KMS-11 (cell line): ENCODE measurements at regions not wholly inside any gene's neighbourhood (a gene's known extent, or its start where the extent isn't known, plus 50 kb on each side); places are given as distances from the start of the nearest gene placed in this dataset.
"Not testable (repeated sequence)": the region's sequence is repeated elsewhere in the genome, so short reads cannot be mapped to it uniquely, and the experiment has no call there.

Source experiments
- H2AFZ ChIP-seq: fragments of 200-600 bp; sonication (generic); 2 replicates; pipeline ENCODE4 v1.6.1; 2016; ENCODE audit warnings: antibody characterized with exemption, mixed run types, low read depth
- H3K27ac ChIP-seq: fragments of 200-600 bp; sonication (generic); 2 replicates; pipeline ENCODE4 v1.6.1; 2016; ENCODE audit warnings: mild to moderate bottlenecking, mixed run types
- H3K27me3 ChIP-seq: fragments of 200-600 bp; sonication (generic); 2 replicates; pipeline ENCODE4 v1.6.1; 2017; ENCODE audit warnings: mild to moderate bottlenecking, low read depth, mixed run types, moderate library complexity; ENCODE audit not compliant: insufficient read depth
- H3K36me3 ChIP-seq: fragments of 200-600 bp; sonication (generic); 2 replicates; pipeline ENCODE4 v1.6.1; 2017; ENCODE audit warnings: mild to moderate bottlenecking, mixed run types; ENCODE audit not compliant: insufficient read depth
- H3K4me1 ChIP-seq: fragments of 200-600 bp; sonication (generic); 2 replicates; pipeline ENCODE4 v1.6.1; 2016; ENCODE audit warnings: mild to moderate bottlenecking, low read depth, mixed run types; ENCODE audit not compliant: poor library complexity, severe bottlenecking
- H3K4me2 ChIP-seq: fragments of 200-600 bp; sonication (generic); 2 replicates; pipeline ENCODE4 v1.7.0; 2016; ENCODE audit warnings: mild to moderate bottlenecking, mixed run types
- H3K4me3 ChIP-seq: fragments of 200-600 bp; sonication (generic); IDR thresholded peaks from 2 replicates; pipeline ENCODE4 v1.6.1; 2017; ENCODE audit warnings: low read depth, low read length, mixed read lengths; ENCODE audit not compliant: insufficient read depth
- H3K79me2 ChIP-seq: fragments of 200-600 bp; sonication (generic); 2 replicates; pipeline ENCODE4 v1.6.1; 2016; ENCODE audit warnings: low read depth, mixed run types; ENCODE audit not compliant: insufficient read depth
- H3K9ac ChIP-seq: fragments of 200-600 bp; sonication (generic); 2 replicates; pipeline ENCODE4 v1.6.1; 2016; ENCODE audit warnings: mild to moderate bottlenecking, mixed run types
- H4K20me1 ChIP-seq: fragments of 200-600 bp; sonication (generic); 2 replicates; pipeline ENCODE4 v1.6.1; 2016; ENCODE audit warnings: mild to moderate bottlenecking, mixed run types; ENCODE audit not compliant: insufficient read depth

DNA sequence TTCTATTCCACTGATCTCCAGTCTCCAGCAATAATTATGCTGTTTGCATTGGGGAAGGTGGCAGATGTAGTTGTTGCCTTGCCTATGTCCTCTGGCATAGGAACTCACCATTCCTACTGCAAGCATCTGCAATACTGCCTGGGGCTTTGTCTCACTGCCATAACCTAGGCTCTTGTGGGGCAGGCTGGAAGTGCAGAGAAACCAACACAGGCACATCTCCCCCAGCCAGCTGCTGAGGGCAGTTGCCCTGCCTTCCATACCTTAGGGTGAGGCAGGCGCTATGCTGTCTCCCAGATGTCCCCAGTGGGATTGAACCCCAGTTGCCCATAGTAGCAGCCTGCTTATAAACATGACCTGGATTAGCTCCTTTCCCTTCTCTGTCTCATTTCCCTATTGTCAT lies 128.1 kb downstream of the NPIPA7 start:
- H3K36me3 ChIP-seq, H3K4me3 ChIP-seq, H3K27ac ChIP-seq, H4K20me1 ChIP-seq, H2AFZ ChIP-seq, H3K27me3 ChIP-seq, H3K79me2 ChIP-seq, H3K4me2 ChIP-seq, H3K4me1 ChIP-seq, H3K9ac ChIP-seq: not testable (repeated sequence)

DNA sequence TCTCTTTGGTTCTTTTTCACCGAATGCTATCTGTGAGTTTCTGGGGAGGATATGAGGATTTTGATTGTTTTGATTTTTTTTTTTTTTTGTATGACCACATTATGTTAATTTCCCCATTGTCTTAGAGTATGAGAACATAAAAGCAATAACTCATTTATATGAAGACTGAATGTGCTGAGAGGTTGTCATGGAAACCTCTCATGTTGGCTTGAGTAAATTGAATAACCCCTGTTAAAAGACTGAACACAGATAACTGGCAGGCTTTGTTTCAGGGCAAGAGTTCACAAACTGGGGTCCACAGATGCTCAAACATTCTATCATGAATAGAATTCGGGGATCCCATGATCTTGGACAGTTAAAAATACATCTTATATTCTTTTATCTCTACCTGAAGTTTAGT lies 129.4 kb downstream of the NPIPA7 start:
- not testable (repeated sequence) for H3K27me3 ChIP-seq, H4K20me1 ChIP-seq, H3K4me1 ChIP-seq, H3K4me3 ChIP-seq, H3K4me2 ChIP-seq, H3K36me3 ChIP-seq, H3K27ac ChIP-seq, H3K79me2 ChIP-seq, H3K9ac ChIP-seq, H2AFZ ChIP-seq

DNA sequence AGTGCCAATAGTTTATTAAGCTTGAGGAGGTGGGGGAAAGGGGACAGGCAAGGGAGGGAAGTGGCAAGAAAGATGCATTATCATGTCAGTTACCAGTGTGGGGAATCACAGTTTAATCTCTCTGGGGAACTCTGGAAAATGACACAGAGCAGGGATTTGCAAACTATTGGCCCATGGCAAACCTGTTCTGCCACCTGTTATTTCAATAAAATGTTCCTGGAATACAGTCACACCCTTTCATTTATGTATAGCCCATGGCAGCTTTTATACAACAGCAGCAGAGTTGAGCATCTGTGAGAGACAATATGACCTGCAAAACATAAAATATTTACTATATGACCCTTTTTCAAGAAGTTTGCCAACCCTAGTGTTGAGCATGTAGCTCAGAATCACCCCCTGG lies 140.5 kb downstream of the NPIPA7 start:
- not testable (repeated sequence) for H3K79me2 ChIP-seq, H4K20me1 ChIP-seq, H3K27me3 ChIP-seq, H3K36me3 ChIP-seq, H3K27ac ChIP-seq, H3K9ac ChIP-seq, H3K4me3 ChIP-seq, H3K4me1 ChIP-seq, H2AFZ ChIP-seq, H3K4me2 ChIP-seq

DNA sequence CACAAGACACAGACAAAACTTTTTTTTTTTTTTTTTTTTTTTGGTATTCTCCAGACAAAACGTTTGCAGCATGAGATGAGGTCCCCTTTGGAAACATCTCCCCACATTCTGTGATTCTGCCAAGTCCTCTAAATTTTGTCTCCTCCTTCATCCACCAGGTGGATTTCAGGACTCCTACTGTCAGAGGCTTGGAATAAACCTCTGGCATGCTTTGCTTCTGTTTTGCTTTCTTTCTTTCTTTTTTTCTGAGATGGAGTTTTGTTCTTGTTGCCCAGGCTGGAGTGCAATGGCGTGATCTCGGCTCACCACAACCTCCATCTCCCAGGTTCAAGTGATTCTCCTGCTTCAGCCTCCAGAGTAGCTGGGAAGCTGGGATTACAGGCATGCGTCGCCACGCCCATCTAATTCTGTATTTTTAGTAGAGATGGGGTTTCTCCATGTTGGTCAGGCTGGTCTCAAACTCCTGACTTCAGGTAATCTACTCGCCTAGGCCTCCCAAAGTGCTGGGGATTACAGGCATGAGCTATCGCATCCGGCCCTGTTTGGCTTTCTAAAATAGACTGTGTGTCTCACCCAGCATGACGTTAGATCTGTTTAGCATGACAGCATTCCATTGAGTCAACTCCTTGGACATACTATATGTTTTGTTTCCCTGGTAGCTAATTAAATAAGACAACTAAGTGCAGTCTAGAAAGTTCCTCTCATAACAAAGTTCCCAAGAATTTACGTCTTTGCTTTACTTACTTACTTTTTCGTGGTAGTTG lies 142.5 kb downstream of the NPIPA7 start:
- H3K4me2 ChIP-seq, H2AFZ ChIP-seq, H4K20me1 ChIP-seq: not testable (repeated sequence)

DNA sequence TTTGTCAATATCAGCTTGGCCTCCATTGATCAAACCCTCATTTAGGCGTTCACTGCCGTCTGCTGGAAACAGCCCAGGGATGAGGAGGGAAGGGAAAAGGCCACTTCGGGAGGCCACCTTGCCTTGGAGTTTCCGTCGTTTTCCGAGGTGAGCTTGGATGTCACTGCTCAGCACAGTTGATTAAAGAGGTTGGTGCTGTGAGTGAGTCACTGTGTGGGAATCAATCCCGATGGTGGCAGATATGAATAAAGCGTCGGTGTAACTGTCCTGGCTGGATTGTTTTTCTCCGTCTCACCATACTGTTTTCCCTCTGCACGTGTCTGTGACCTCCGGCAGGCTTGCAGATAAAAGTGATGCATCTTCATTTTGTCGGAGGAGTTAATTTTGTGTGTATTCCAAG lies 148.1 kb downstream of the NPIPA7 start:
- H3K9ac ChIP-seq, H4K20me1 ChIP-seq, H3K27me3 ChIP-seq, H2AFZ ChIP-seq, H3K4me2 ChIP-seq, H3K79me2 ChIP-seq, H3K27ac ChIP-seq, H3K4me3 ChIP-seq, H3K36me3 ChIP-seq, H3K4me1 ChIP-seq: not testable (repeated sequence)

More for the DNA sequence above, 142.5 kb downstream of the NPIPA7 start:
- not testable (repeated sequence) for H3K4me1 ChIP-seq, H3K27ac ChIP-seq, H3K27me3 ChIP-seq, H3K79me2 ChIP-seq, H3K36me3 ChIP-seq, H3K4me3 ChIP-seq, H3K9ac ChIP-seq

DNA sequence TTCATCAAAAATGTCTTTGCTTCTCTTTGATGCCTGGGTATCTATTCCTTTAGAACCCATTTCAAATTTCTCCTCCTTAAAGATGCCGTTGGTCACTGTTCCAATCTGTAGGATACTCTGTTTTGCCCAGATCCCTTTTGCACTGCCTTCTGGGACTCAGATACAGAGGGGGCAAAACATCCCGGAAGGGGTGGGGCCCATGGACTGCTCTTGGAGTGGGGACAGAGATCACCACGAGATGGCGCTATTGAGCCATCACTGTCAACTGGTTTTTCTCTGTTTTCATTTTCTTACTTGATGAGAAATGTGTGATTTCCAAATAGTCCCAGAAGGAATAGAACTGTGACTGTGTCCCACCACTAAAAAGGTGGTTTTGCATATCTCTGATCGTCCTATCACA lies 151.8 kb downstream of the NPIPA7 start:
- not testable (repeated sequence) for H3K4me2 ChIP-seq, H3K9ac ChIP-seq, H4K20me1 ChIP-seq, H3K36me3 ChIP-seq, H3K79me2 ChIP-seq, H2AFZ ChIP-seq, H3K27ac ChIP-seq, H3K27me3 ChIP-seq, H3K4me1 ChIP-seq, H3K4me3 ChIP-seq

DNA sequence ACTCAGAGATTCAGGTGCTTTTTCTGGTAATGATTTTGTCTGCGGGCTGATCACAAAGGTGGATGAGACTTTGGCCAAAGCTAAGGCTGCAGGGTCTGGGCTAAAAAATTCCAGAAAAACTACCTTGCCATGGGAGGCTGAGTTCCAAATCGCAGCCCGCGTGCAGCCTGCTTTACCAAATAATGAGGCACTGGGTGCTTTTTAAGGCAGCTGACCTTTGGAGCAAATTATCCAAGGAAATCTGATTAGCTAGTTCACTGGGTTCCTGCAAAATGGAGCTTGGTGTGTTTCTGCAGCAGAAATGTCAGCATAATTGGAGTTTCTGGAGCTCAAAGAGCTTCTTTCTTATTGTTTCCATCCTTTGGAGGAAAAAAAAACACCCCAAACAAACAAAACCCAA lies 156.6 kb downstream of the NPIPA7 start:
- not testable (repeated sequence) for H3K4me3 ChIP-seq, H3K36me3 ChIP-seq, H3K4me1 ChIP-seq, H3K27me3 ChIP-seq, H3K4me2 ChIP-seq, H3K27ac ChIP-seq, H3K9ac ChIP-seq, H4K20me1 ChIP-seq, H3K79me2 ChIP-seq, H2AFZ ChIP-seq

DNA sequence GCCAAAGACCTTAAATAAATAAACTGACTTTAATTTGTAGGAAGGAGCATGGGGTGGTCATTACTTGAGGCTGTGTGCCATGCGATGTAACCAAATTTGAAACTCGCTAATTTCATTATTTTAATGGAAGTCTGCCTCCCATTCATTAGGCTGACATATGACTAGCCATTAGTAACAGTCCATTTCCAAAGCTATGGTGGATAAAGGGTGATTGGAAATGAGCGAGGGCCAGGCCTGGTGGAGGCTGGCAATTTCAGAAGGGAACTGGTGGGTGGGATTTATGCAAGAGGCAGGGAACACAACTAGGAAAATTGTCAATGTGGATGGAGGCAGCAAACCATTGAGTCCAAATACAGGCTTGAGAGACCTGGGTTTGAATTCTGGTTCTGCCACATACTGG lies 157.2 kb downstream of the NPIPA7 start:
- H3K4me2 ChIP-seq, H3K79me2 ChIP-seq, H3K4me1 ChIP-seq, H3K9ac ChIP-seq, H4K20me1 ChIP-seq, H3K27me3 ChIP-seq, H3K4me3 ChIP-seq, H3K36me3 ChIP-seq, H2AFZ ChIP-seq, H3K27ac ChIP-seq: not testable (repeated sequence)

DNA sequence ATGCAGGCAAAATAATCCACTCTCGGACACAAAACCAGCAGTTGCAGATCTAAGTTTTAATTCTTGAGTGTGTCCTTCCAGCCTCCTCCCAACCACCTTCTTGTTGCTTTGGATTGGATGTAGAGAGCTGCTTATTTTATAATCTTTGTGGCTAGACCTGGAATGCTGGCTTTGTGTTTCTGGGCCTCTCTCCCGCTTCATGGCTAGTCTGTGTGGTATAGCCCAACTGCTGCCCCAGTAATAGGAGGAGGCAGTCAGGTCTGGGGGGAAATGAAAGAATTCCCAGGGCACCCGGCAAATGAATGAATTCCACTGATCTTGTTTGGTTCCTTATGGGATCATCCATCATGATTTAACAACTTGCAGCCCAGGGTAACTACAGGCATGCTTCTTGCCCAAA lies 170.8 kb downstream of the NPIPA7 start:
- not testable (repeated sequence) for H3K9ac ChIP-seq, H2AFZ ChIP-seq

DNA sequence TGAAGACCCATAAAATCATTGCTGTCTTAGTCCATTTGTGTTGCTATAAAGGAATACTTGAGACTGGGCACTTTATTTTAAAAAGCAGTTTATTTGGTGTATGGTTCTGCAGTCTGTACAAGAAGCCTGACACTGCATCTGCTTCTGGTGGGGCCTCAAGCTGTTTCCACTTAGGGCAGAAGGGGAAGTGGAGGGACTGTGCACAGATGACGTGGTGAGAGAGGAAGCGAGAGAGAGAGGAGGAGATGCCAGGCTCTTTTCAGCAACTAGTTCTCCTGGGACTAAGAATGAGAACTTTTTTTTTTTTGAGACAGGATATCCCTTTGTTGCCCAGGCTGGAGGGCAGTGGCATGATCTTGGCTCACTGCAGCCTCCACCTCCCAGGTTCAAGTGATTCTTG lies 171.9 kb downstream of the NPIPA7 start:
- H3K4me2 ChIP-seq, H3K4me3 ChIP-seq, H3K36me3 ChIP-seq, H3K27ac ChIP-seq, H4K20me1 ChIP-seq, H2AFZ ChIP-seq, H3K79me2 ChIP-seq, H3K9ac ChIP-seq, H3K4me1 ChIP-seq, H3K27me3 ChIP-seq: not testable (repeated sequence)

More for the DNA sequence above, 170.8 kb downstream of the NPIPA7 start:
- not testable (repeated sequence) for H3K4me3 ChIP-seq, H3K36me3 ChIP-seq, H3K27me3 ChIP-seq, H3K4me1 ChIP-seq, H3K4me2 ChIP-seq, H3K27ac ChIP-seq, H4K20me1 ChIP-seq, H3K79me2 ChIP-seq
